COLO668 (cell line): ENCODE measurements at regions not wholly inside any gene's neighbourhood (a gene's known extent, or its start where the extent isn't known, plus 50 kb on each side); places are given as distances from the start of the nearest gene placed in this dataset.

Experiments used
- DNase-seq: peaks from one replicate; lab custom pipeline; 2025; ENCODE audit not compliant: unreplicated experiment; lab: John Stamatoyannopoulos, UW

GRCh38 chr10:10437886-10438285 lies 579.8 kb upstream of the CELF2 start:
- no peak for DNase-seq

- DNase-seq = no peak
These were observed 579.2 kb upstream of the CELF2 start for GRCh38 chr10:10438335-10439100.

- no peak for DNase-seq
These were observed 560.8 kb upstream of the CELF2 start for GRCh38 chr10:10456856-10457255.

DNA sequence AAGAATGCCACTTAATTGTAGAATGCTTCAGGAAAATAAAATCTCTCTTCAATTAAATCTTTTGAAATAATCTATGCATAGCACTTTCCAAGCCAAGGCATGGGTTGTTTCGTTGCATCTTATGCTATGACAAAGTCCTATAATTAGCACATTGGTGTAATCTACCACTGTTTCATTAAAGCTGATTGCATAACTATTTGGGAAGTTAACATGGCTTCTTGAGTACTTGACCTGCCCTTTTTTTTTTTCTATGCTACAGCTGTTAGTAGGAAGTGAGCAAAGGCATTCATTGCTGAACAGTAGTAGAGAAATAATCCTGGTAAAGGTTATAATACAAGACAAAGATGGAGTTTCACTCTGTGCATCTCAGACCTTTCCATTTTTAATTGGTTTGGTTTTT lies 557.2 kb upstream of the CELF2 start:
- DNase-seq = no peak

DNA sequence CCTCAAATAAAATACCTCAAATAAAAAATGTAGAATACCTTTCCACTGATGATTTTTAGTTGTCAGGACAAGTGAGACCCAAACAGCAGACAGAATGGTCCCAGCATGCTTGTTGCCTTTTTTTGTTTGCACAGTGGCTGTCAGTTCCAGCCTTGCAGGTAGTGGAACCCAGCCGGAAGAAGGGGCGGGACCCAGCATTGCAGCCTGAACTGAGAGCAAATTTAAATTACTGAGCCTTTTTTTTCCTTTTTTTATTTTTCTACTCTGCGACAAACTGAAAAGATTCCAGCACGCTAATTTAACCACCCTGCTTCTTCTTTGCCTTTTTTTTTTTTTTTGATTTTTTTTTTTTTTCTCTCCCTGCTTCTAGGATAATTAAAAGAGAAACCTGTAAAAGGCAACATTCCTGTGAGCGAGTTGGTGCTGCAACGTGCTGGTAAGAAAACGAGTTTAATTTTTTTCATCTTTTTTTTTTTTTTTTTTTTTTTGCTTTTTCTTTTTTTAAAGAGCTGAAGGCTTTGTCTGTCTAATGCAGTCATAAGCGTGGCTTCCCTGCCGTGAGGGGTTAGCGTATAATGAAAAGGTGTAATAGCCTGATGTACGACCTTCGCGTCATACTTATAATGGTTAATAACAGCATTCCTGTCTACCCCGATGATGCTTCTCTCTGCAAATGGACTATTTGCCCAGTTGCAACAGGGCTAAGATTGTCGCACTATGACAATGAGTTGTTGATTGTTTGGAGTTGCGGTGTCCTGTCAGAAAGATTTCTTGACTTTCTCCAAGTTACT lies 555.3 kb upstream of the CELF2 start:
- no peak for DNase-seq

DNA sequence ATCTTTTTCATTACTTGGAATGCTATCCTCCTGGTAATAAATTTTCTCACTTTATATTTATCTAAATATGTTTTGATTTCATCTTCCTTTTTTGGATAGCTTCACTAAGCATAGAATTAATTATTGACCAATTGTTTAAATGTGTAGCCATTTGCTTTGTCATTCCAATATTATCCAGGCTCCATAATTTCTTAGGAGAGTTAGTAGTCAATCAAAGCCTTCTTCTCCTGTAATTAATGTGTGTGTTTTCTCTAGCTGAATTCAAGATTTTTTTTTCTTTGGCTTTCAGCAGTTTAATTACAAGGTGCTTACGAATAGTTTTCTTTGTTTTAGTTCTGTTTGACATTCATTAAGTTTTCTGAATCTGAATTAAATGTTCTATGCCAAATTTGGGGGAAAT lies 545.9 kb upstream of the CELF2 start:
- DNase-seq = no peak

GRCh38 chr10:10475812-10476211 lies 541.9 kb upstream of the CELF2 start:
- DNase-seq = no peak

- no peak for DNase-seq
These were observed 539.8 kb upstream of the CELF2 start for GRCh38 chr10:10477844-10478243.

DNA sequence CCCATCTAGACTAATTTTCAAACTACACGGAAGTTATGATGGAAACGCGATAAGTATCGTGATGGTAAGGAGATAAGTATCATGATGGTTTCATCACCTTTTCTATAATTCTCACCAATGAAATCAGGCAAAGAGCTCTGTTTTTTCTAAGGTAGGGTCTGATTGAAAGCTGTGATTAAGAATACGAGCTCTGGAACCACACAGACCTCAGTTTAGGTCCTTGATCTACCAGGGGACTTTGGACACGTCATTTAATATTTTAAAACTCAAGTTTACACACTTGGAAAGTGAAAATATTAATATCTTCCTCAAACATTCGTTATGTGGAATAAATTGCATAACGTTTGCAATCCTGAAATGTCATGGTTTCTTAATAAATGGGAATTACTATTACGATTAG lies 538.2 kb upstream of the CELF2 start:
- DNase-seq = no peak

DNA sequence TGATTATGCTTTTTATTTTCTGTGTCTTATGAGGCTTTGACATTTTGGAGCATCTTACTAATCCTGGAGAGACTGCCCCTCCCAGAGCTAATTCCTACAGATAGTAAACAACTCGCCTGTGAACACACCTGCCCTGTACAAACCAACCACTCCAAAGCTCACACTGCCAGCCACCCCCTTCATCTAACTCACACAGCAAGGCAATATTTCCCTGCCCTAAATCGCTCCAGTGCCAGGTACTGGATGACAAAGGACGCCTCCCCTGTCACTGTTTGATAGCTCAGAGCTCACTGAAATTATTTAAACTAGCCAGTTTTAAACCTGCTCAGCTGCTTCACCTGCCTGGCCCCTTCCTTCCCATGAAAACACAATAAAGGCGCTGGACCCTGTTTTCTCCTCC lies 535.1 kb upstream of the CELF2 start:
- no peak for DNase-seq

DNA sequence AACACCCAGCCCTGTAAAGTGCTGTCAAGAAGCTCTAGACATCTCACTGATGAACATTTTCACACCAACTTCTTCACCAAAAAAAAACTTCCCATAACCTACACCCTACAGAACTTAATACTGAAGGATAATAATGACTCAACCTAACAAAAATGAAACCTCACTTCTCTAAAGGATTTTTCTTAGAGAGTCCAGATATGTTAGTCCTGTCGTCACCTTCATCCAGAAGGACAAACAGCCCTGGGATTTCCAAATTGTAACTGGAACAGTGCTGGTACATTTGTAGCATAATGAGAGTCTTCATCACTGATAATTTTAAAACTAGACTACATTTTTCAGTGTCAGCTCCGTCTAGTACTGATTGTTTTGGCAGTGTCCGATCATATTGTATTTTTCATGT lies 528.6 kb upstream of the CELF2 start:
- DNase-seq = no peak

GRCh38 chr10:10489805-10490571 lies 527.7 kb upstream of the CELF2 start:
- no peak for DNase-seq

DNA sequence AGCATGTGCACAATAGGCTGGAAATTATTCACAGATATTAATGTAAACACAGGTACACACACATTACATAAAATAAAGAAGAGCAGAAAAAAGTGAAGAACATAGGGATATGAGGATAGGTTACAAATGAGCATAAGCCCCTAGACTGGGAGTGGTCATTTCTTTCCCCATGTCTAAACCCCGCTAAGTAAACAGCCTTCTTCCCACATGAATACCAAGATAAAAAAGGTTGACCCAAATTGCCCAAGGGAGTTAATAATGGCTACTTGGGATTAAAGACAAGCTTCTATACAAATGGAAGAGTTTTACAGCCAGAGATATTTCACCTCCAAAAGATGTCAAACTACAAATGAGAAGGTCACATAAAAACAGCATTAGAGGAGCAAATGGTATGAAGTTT lies 527.1 kb upstream of the CELF2 start:
- no peak for DNase-seq

- DNase-seq = no peak
These were observed 525.3 kb upstream of the CELF2 start for GRCh38 chr10:10492420-10492819.

GRCh38 chr10:10493833-10494232 lies 523.8 kb upstream of the CELF2 start:
- DNase-seq = no peak

GRCh38 chr10:10497245-10497644 lies 520.4 kb upstream of the CELF2 start:
- DNase-seq = no peak

GRCh38 chr10:10498781-10499180 lies 518.9 kb upstream of the CELF2 start:
- DNase-seq = no peak

DNA sequence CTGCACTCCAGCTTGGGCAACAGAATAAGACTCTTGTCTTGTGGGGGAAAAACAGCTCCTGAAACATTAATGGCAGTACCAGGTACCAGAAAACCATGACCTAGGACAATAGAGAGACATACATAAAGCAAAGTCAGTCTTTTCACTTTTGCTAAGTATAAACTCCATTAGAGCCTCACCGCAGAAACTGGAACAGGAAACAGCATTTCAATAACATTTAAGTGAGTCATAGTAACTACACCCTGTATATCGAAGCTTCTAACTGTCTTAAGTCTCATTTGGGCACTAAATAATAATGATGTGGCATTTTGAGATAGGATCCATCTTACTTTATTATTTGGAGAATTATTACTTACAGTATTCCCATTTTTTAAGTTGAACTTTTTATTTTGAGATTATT lies 517.8 kb upstream of the CELF2 start:
- DNase-seq = no peak

GRCh38 chr10:10500937-10501336 lies 516.7 kb upstream of the CELF2 start:
- DNase-seq = no peak

- DNase-seq = no peak
These were observed 513.9 kb upstream of the CELF2 start for GRCh38 chr10:10503772-10504171.

DNA sequence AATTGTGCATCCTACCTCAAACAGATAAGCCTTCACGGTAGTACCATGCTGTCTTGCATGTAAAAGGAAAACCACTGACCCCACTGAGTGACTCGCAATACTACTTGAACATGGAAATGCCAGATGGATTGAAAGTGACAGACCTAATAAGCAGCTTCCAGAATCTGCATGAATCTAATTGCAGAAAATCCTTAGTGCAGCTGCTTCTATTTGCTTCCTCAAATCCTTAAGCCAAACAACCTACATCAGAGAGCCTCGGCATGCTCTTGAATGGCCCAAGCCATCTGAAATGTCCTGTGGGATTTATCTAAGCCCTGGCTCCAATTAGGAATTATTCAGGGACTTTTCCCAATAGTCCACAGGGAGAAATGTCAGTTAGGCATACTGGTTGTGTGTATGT lies 509.5 kb upstream of the CELF2 start:
- DNase-seq = no peak

DNA sequence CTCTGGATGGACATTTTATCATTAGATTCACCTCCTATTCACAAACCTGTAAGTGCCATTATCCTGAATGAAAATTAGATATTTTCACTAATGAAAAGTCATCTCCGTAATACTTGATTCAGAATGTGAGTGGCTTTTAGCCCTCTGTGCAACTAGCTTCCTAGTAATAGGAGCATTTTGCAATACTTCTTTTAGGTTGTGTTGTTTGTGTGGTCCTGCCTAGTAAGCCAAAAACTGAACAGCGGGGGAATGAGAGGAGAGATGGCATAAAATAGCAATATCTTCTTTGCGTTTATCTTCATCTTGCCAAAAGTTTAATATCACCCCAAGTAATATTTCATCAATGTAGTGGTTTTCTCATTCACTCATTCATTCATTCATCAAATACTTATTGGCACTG lies 507.5 kb upstream of the CELF2 start:
- DNase-seq = no peak
